Fibroblast of the aortic adventitia (primary cell): ENCODE measurements at regions not wholly inside any gene's neighbourhood (a gene's known extent, or its start where the extent isn't known, plus 50 kb on each side); places are given as distances from the start of the nearest gene placed in this dataset.

Experiments used
- DNase-seq: peaks from one replicate; pipeline ENCODE4 v3.0.0-alpha.2; 2010; ENCODE audit warnings: low read depth
- H3K4me3 ChIP-seq: 2 replicates; pipeline ENCODE4 v1.5.1; 2011; ENCODE audit warnings: low read depth, mild to moderate bottlenecking, control low read depth, low read length, moderate library complexity
- TF ChIP-seq, protein P1 (sequence below): IDR thresholded peaks from 2 replicates; pipeline ENCODE4 v1.5.1; 2011; ENCODE audit warnings: mild to moderate bottlenecking, low read length, control low read depth, inconsistent platforms; ENCODE audit not compliant: insufficient read depth

DNA sequence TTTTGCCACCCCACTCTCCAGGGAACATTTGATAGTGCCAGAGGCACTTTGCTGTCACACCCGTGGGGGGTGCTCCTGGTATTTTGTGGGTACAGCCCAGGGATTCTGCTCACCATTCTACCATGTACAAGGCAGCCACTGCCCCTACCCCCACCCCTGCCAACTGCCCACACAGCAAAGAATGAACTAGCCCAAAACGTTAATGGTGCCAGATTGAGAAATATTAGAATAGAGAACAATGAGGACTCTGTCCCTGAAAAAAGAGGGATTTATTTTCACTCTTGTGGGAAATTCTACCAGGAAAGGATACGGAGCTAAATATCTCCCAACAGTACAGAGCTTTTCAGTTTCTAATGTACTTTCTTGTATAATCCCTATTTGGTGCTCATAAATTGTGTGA, 154.5 kb upstream of the SUCLG2 start:
- TF ChIP-seq, protein P1, sequence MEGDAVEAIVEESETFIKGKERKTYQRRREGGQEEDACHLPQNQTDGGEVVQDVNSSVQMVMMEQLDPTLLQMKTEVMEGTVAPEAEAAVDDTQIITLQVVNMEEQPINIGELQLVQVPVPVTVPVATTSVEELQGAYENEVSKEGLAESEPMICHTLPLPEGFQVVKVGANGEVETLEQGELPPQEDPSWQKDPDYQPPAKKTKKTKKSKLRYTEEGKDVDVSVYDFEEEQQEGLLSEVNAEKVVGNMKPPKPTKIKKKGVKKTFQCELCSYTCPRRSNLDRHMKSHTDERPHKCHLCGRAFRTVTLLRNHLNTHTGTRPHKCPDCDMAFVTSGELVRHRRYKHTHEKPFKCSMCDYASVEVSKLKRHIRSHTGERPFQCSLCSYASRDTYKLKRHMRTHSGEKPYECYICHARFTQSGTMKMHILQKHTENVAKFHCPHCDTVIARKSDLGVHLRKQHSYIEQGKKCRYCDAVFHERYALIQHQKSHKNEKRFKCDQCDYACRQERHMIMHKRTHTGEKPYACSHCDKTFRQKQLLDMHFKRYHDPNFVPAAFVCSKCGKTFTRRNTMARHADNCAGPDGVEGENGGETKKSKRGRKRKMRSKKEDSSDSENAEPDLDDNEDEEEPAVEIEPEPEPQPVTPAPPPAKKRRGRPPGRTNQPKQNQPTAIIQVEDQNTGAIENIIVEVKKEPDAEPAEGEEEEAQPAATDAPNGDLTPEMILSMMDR, result no peak
- no peak for DNase-seq
- no peak overlapping the region for H3K4me3 ChIP-seq

- TF ChIP-seq, protein P1, result no peak
- no peak overlapping the region for H3K4me3 ChIP-seq
- DNase-seq, result no peak
Observed at GRCh38 chr3:67804578-67804977, 150.2 kb upstream of the SUCLG2 start.

- H3K4me3 ChIP-seq, result no peak overlapping the region
- no peak for DNase-seq
- TF ChIP-seq, protein P1, result no peak
Observed at GRCh38 chr3:67804089-67804488, 149.7 kb upstream of the SUCLG2 start.

DNA sequence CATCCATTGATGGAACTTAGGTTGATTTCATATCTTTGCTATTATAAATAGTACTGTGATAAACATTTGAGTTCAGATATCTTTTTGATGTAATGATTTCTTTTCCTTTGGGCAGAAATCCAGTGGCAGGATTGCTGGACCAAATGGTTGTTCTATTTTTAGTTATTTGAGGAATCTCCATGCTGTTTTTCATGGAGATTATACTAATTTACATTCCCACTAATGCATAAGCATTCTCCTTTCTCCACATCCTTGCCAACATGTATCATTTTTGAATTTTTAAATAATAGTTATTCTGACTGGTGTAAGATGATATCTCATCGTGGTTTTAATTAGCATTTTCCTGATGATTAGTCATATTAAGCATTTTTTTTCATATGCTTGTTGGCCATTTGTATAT, 144.0 kb upstream of the SUCLG2 start:
- H3K4me3 ChIP-seq, result no peak overlapping the region
- TF ChIP-seq, protein P1, result no peak
- no peak for DNase-seq

DNA sequence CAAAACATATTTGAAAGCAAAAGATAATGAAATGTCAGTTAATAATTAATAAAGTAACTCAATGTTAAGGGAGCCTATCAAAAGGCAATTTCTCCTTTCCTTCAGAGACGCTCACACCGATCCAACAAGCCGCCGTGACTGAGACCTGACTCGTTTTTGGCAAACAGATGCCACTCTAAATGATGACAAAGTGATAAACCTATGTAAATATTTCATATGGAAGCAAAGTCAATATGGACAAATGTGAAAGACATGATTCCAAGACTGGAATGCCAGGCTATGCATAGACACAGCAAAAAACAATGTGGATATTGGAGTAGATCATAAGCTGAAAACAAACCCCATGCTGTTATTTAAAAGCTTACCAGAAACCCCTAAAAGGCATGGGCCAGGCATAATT, 137.2 kb upstream of the SUCLG2 start:
- DNase-seq, result no peak
- H3K4me3 ChIP-seq, result no peak overlapping the region
- TF ChIP-seq, protein P1, result no peak

DNA sequence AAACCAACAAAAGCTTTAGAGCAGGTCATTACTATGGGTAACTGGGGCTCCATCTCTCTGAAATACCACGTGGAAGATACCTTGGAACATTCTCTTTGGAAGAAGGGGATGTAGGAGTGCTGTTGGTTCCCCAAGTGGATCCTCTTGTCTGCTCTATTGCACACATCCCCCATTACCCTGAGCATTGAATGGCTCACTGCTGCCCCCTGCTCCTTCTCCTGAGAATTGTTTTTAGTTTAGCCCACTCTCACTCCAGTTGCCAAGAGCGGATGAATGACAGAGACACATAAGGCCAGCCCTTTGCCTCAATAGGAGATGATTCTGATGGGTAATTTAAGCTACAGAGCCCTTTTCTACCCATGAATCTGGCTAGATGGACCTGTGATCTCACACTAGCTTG, 135.6 kb upstream of the SUCLG2 start:
- H3K4me3 ChIP-seq, result no peak overlapping the region
- TF ChIP-seq, protein P1, result peak; percentile 79
- DNase-seq, result peak; percentile 58

- no peak overlapping the region for H3K4me3 ChIP-seq
- TF ChIP-seq, protein P1, result no peak
- DNase-seq, result no peak
Observed at GRCh38 chr3:67788396-67788795, 134.0 kb upstream of the SUCLG2 start.
